ENCODE measurements at regions not wholly inside any gene's neighbourhood (a gene's known extent, or its start where the extent isn't known, plus 50 kb on each side); places are given as distances from the start of the nearest gene placed in this dataset.

DNA sequence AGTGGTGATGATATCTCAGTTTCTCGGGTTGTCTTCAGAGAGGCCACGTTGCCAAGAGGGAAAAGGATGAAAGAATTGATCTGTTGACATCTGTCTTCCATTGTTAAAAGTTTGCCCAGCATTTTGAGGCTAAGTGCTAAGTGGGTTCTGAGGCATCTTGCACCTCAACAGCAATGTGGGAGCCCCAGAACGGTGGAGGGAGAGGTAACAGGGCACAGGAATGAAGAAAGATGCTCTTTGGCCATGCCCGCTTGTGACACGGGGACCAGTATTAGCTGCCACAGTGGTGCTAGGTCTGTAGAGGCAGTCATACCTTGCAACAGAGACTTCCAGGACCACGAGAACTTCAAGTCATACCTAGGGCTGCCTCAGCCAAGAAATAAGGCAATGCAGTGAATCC is 106.6 kb upstream of the NUPR2 start:
- no peak overlapping the region for H4K91ac ChIP-seq (replicated peaks; ENCODE audit: insufficient read length, low read length)
- POLR2A ChIA-PET (ENCODE audit: partially characterized antibody): no interaction called here
- H3K56ac ChIP-seq (replicated peaks; ENCODE audit: insufficient read length, low read depth, low read length): no peak overlapping the region
- FAIRE-seq: no peak
- H3K23ac ChIP-seq (ENCODE audit: insufficient read length): no peak overlapping the region
- H2AK5ac ChIP-seq (ENCODE audit: low read depth, low read length): no peak overlapping the region
- H3K9me3 ChIP-seq (ENCODE audit: insufficient read depth in 2 of 2, low read depth in 1 of 2, low read length in 1 of 2): peaks cover 46 to 64% of the 10 kb centered on the region in 2 experiments
- TF ChIP-seq RXRA (IDR thresholded peaks at IDR 0.05; ENCODE audit: insufficient read depth, low read depth, low read length): no peak
- no peaks in the 10 kb centered on the region for H3K79me2 ChIP-seq (ENCODE audit: control insufficient read depth in 1 of 2, insufficient read depth in 2 of 2, low read length in 2 of 2)
- no peak overlapping the region for H3K18ac ChIP-seq (ENCODE audit: extremely low read depth, low read length)
- H3K79me1 ChIP-seq (ENCODE audit: low read depth, low read length): no peaks in the 10 kb centered on the region
- no peak overlapping the region for H3K27ac ChIP-seq (ENCODE audit: low read depth, low read length)
- no peak overlapping the region for H3K4me3 ChIP-seq (ENCODE audit: extremely low read depth in 1 of 4, insufficient read depth in 2 of 4, low read depth in 3 of 4, low read length in 4 of 4)
- H3K4ac ChIP-seq (replicated peaks; ENCODE audit: insufficient read length, low read depth, low read length): no peak overlapping the region
- H2BK5ac ChIP-seq (ENCODE audit: low read depth, low read length): no peak overlapping the region
- H2BK120ac ChIP-seq (replicated peaks; ENCODE audit: low read depth, low read length): no peak overlapping the region
- no peak overlapping the region for H4K8ac ChIP-seq (ENCODE audit: extremely low read depth, insufficient read depth, low read length)
- no peak overlapping the region for H2BK15ac ChIP-seq (ENCODE audit: low read length)
- no peak for DNase-seq (ENCODE audit: low read depth in 1 of 2, low spot score in 2 of 2)
- no peaks in the 10 kb centered on the region; the same call in 1 of the 2 replicates for H3K23me2 ChIP-seq (ENCODE audit: low read depth, low read length)
- H2BK12ac ChIP-seq (ENCODE audit: low read depth, low read length): no peak overlapping the region
- H4K20me1 ChIP-seq (replicated peaks in 1 of 2; ENCODE audit: control insufficient read depth in 1 of 2, insufficient read depth in 2 of 2, low read length in 2 of 2): no peaks in the 10 kb centered on the region
- H4K5ac ChIP-seq (ENCODE audit: insufficient read length, low read depth, low read length): no peak overlapping the region
- CTCF ChIA-PET (ENCODE audit: partially characterized antibody): no interaction called here
- 64% methylated on average over 6 of the region's 6 CpGs; no CpG with 5 or more reads in 1 of the 2 experiments for WGBS, 2 experiments (ENCODE audit: extremely low coverage in 1 of 2, insufficient coverage in 1 of 2, insufficient read length in 1 of 2, insufficient replicate concordance in 2 of 2, low coverage in 1 of 2, low lambda C conversion rate in 2 of 2, missing lambda C conversion rate in 1 of 2)
- no peaks in the 10 kb centered on the region for H3K36me3 ChIP-seq (ENCODE audit: control insufficient read depth in 2 of 4, insufficient read depth in 4 of 4, low read length in 3 of 4)
- no peak overlapping the region for H3K9ac ChIP-seq (replicated peaks in 1 of 4; ENCODE audit: extremely low read depth in 1 of 4, low read depth in 3 of 4, low read length in 3 of 4)
- no peak overlapping the region for H2AFZ ChIP-seq (ENCODE audit: low read length)
- H3K27me3 ChIP-seq (replicated peaks in 1 of 4; ENCODE audit: control insufficient read depth in 3 of 4, extremely low read depth in 1 of 4, insufficient read depth in 3 of 4, low read length in 3 of 4): no peaks in the 10 kb centered on the region
- H3K4me1 ChIP-seq (replicated peaks in 1 of 4; ENCODE audit: control insufficient read depth in 3 of 4, insufficient read depth in 4 of 4, low read length in 3 of 4): no peaks in the 10 kb centered on the region
- no peak overlapping the region for H3K14ac ChIP-seq (ENCODE audit: insufficient read length)
- H3K4me2 ChIP-seq (ENCODE audit: insufficient read depth in 1 of 2, low read depth in 2 of 2, low read length in 2 of 2): no peak overlapping the region
- H2BK20ac ChIP-seq (ENCODE audit: low read length): no peak overlapping the region

Measured in H1 (cell line).